ENCODE measurements at regions not wholly inside any gene's neighbourhood (a gene's known extent, or its start where the extent isn't known, plus 50 kb on each side); places are given as distances from the start of the nearest gene placed in this dataset.

- no peak overlapping the region for H3K4me3 ChIP-seq (ENCODE audit: extremely low read depth, insufficient read depth, low read length, poor library complexity, severe bottlenecking)
- no peaks in the 10 kb centered on the region for H3K4me1 ChIP-seq (ENCODE audit: control insufficient read depth, insufficient read depth, low read length, poor library complexity, severe bottlenecking)
- H3K27ac ChIP-seq (ENCODE audit: low read depth, low read length, severe bottlenecking), result no peak overlapping the region
- no peaks in the 10 kb centered on the region for H3K36me3 ChIP-seq (ENCODE audit: control insufficient read depth, insufficient read depth, low read length)
- WGBS, 2 experiments (ENCODE audit: insufficient coverage in 2 of 2), result 89 to 100% methylated on average over 2 of the region's 4 CpGs
- no peaks in the 10 kb centered on the region for H3K9me3 ChIP-seq (ENCODE audit: control insufficient read depth, low read length)
These were observed 683.7 kb upstream of the CBLB start for GRCh38 chr3:106552351-106553043.

- no peak overlapping the region for H3K27ac ChIP-seq (ENCODE audit: low read depth, low read length, severe bottlenecking)
- WGBS, 2 experiments (ENCODE audit: insufficient coverage in 2 of 2), result no CpG with 5 or more reads among the region's 3 CpGs
- H3K4me3 ChIP-seq (ENCODE audit: extremely low read depth, insufficient read depth, low read length, poor library complexity, severe bottlenecking), result no peak overlapping the region
- no peaks in the 10 kb centered on the region for H3K36me3 ChIP-seq (ENCODE audit: control insufficient read depth, insufficient read depth, low read length)
- H3K9me3 ChIP-seq (ENCODE audit: control insufficient read depth, low read length), result no peaks in the 10 kb centered on the region
- H3K4me1 ChIP-seq (ENCODE audit: control insufficient read depth, insufficient read depth, low read length, poor library complexity, severe bottlenecking), result no peaks in the 10 kb centered on the region
These were observed 691.7 kb upstream of the CBLB start for GRCh38 chr3:106560451-106560966.

GRCh38 chr3:106566277-106566676 is 697.5 kb upstream of the CBLB start:
- Histone ChIP-seq H3K4me3 (ENCODE audit: extremely low read depth, insufficient read depth, low read length, poor library complexity, severe bottlenecking) (no peak overlapping the region), H3K9me3 (ENCODE audit: control insufficient read depth, low read length) (no peaks in the 10 kb centered on the region), H3K27ac (ENCODE audit: low read depth, low read length, severe bottlenecking) (no peak overlapping the region), H3K4me1 (ENCODE audit: control insufficient read depth, insufficient read depth, low read length, poor library complexity, severe bottlenecking) (no peaks in the 10 kb centered on the region), H3K36me3 (ENCODE audit: control insufficient read depth, insufficient read depth, low read length) (no peaks in the 10 kb centered on the region)
- 51 to 100% methylated on average over 1 to 3 of the region's 4 CpGs for WGBS, 2 experiments (ENCODE audit: insufficient coverage in 2 of 2)

- Histone ChIP-seq H3K27ac (ENCODE audit: low read depth, low read length, severe bottlenecking) (no peak overlapping the region), H3K4me1 (ENCODE audit: control insufficient read depth, insufficient read depth, low read length, poor library complexity, severe bottlenecking) (no peaks in the 10 kb centered on the region), H3K9me3 (ENCODE audit: control insufficient read depth, low read length) (no peaks in the 10 kb centered on the region), H3K4me3 (ENCODE audit: extremely low read depth, insufficient read depth, low read length, poor library complexity, severe bottlenecking) (no peak overlapping the region), H3K36me3 (ENCODE audit: control insufficient read depth, insufficient read depth, low read length) (no peaks in the 10 kb centered on the region)
- WGBS, 2 experiments (ENCODE audit: insufficient coverage in 2 of 2), result 100% methylated on average over 1 of the region's 1 CpG
These were observed 701.6 kb upstream of the CBLB start for GRCh38 chr3:106570426-106570825.

GRCh38 chr3:106573605-106574004 is 704.8 kb upstream of the CBLB start:
- Histone ChIP-seq H3K27ac (ENCODE audit: low read depth, low read length, severe bottlenecking) (no peak overlapping the region), H3K4me1 (ENCODE audit: control insufficient read depth, insufficient read depth, low read length, poor library complexity, severe bottlenecking) (no peaks in the 10 kb centered on the region), H3K9me3 (ENCODE audit: control insufficient read depth, low read length) (no peaks in the 10 kb centered on the region), H3K4me3 (ENCODE audit: extremely low read depth, insufficient read depth, low read length, poor library complexity, severe bottlenecking) (no peak overlapping the region), H3K36me3 (ENCODE audit: control insufficient read depth, insufficient read depth, low read length) (no peaks in the 10 kb centered on the region)
- 88% methylated on average over 1 of the region's 3 CpGs; no CpG with 5 or more reads in 1 of the 2 experiments for WGBS, 2 experiments (ENCODE audit: insufficient coverage in 2 of 2)

- no CpG with 5 or more reads among the region's 1 CpG for WGBS, 2 experiments (ENCODE audit: insufficient coverage in 2 of 2)
- no peaks in the 10 kb centered on the region for H3K9me3 ChIP-seq (ENCODE audit: control insufficient read depth, low read length)
- H3K4me3 ChIP-seq (ENCODE audit: extremely low read depth, insufficient read depth, low read length, poor library complexity, severe bottlenecking), result no peak overlapping the region
These were observed 706.2 kb upstream of the CBLB start for GRCh38 chr3:106575029-106575428.

GRCh38 chr3:106577241-106577640 is 708.4 kb upstream of the CBLB start:
- no CpG with 5 or more reads among the region's 1 CpG for WGBS, 2 experiments (ENCODE audit: insufficient coverage in 2 of 2)
- H3K4me3 ChIP-seq (ENCODE audit: extremely low read depth, insufficient read depth, low read length, poor library complexity, severe bottlenecking), result no peak overlapping the region
- no peak overlapping the region for H3K27ac ChIP-seq (ENCODE audit: low read depth, low read length, severe bottlenecking)
- no peaks in the 10 kb centered on the region for H3K9me3 ChIP-seq (ENCODE audit: control insufficient read depth, low read length)
- H3K36me3 ChIP-seq (ENCODE audit: control insufficient read depth, insufficient read depth, low read length), result no peaks in the 10 kb centered on the region
- no peaks in the 10 kb centered on the region for H3K4me1 ChIP-seq (ENCODE audit: control insufficient read depth, insufficient read depth, low read length, poor library complexity, severe bottlenecking)

More at GRCh38 chr3:106575029-106575428, 706.2 kb upstream of the CBLB start:
- Histone ChIP-seq H3K27ac (ENCODE audit: low read depth, low read length, severe bottlenecking) (no peak overlapping the region), H3K4me1 (ENCODE audit: control insufficient read depth, insufficient read depth, low read length, poor library complexity, severe bottlenecking) (no peaks in the 10 kb centered on the region), H3K36me3 (ENCODE audit: control insufficient read depth, insufficient read depth, low read length) (no peaks in the 10 kb centered on the region)

- Histone ChIP-seq H3K36me3 (ENCODE audit: control insufficient read depth, insufficient read depth, low read length) (no peaks in the 10 kb centered on the region), H3K4me1 (ENCODE audit: control insufficient read depth, insufficient read depth, low read length, poor library complexity, severe bottlenecking) (no peaks in the 10 kb centered on the region), H3K9me3 (ENCODE audit: control insufficient read depth, low read length) (no peaks in the 10 kb centered on the region), H3K4me3 (ENCODE audit: extremely low read depth, insufficient read depth, low read length, poor library complexity, severe bottlenecking) (no peak overlapping the region), H3K27ac (ENCODE audit: low read depth, low read length, severe bottlenecking) (no peak overlapping the region)
- no CpG with 5 or more reads among the region's 1 CpG for WGBS, 2 experiments (ENCODE audit: insufficient coverage in 2 of 2)
These were observed 710.1 kb upstream of the CBLB start for GRCh38 chr3:106578911-106579310.

GRCh38 chr3:106582151-106582550 is 713.3 kb upstream of the CBLB start:
- no peaks in the 10 kb centered on the region for H3K9me3 ChIP-seq (ENCODE audit: control insufficient read depth, low read length)
- WGBS, 2 experiments (ENCODE audit: insufficient coverage in 2 of 2), result no CpG with 5 or more reads among the region's 3 CpGs
- H3K4me3 ChIP-seq (ENCODE audit: extremely low read depth, insufficient read depth, low read length, poor library complexity, severe bottlenecking), result no peak overlapping the region
- no peaks in the 10 kb centered on the region for H3K36me3 ChIP-seq (ENCODE audit: control insufficient read depth, insufficient read depth, low read length)
- no peak overlapping the region for H3K27ac ChIP-seq (ENCODE audit: low read depth, low read length, severe bottlenecking)
- H3K4me1 ChIP-seq (ENCODE audit: control insufficient read depth, insufficient read depth, low read length, poor library complexity, severe bottlenecking), result no peaks in the 10 kb centered on the region

- Histone ChIP-seq H3K27ac (ENCODE audit: low read depth, low read length, severe bottlenecking) (no peak overlapping the region), H3K4me3 (ENCODE audit: extremely low read depth, insufficient read depth, low read length, poor library complexity, severe bottlenecking) (no peak overlapping the region), H3K4me1 (ENCODE audit: control insufficient read depth, insufficient read depth, low read length, poor library complexity, severe bottlenecking) (no peaks in the 10 kb centered on the region), H3K9me3 (ENCODE audit: control insufficient read depth, low read length) (no peaks in the 10 kb centered on the region), H3K36me3 (ENCODE audit: control insufficient read depth, insufficient read depth, low read length) (no peaks in the 10 kb centered on the region)
- WGBS, 2 experiments (ENCODE audit: insufficient coverage in 2 of 2), result 93% methylated on average over 2 of the region's 6 CpGs; no CpG with 5 or more reads in 1 of the 2 experiments
These were observed 718.7 kb upstream of the CBLB start for GRCh38 chr3:106587551-106587950.

GRCh38 chr3:106588739-106589138 is 719.9 kb upstream of the CBLB start:
- Histone ChIP-seq H3K9me3 (ENCODE audit: control insufficient read depth, low read length) (no peaks in the 10 kb centered on the region), H3K4me3 (ENCODE audit: extremely low read depth, insufficient read depth, low read length, poor library complexity, severe bottlenecking) (no peak overlapping the region), H3K27ac (ENCODE audit: low read depth, low read length, severe bottlenecking) (no peak overlapping the region), H3K4me1 (ENCODE audit: control insufficient read depth, insufficient read depth, low read length, poor library complexity, severe bottlenecking) (no peaks in the 10 kb centered on the region), H3K36me3 (ENCODE audit: control insufficient read depth, insufficient read depth, low read length) (no peaks in the 10 kb centered on the region)
- WGBS, 2 experiments (ENCODE audit: insufficient coverage in 2 of 2), result 100% methylated on average over 1 of the region's 1 CpG; no CpG with 5 or more reads in 1 of the 2 experiments
